Embryonic facial prominence (tissue), 1 donor: ENCODE measurements at regions not wholly inside any gene's neighbourhood (a gene's known extent, or its start where the extent isn't known, plus 50 kb on each side); places are given as distances from the start of the nearest gene placed in this dataset.
"Not testable (repeated sequence)": the region's sequence is repeated elsewhere in the genome, so short reads cannot be mapped to it uniquely, and the experiment has no call there.

Experiments used
- DNase-seq: peaks from one replicate; pipeline ENCODE4 v3.0.0-alpha.2; 2016; ENCODE audit errors: extremely low spot score

DNA sequence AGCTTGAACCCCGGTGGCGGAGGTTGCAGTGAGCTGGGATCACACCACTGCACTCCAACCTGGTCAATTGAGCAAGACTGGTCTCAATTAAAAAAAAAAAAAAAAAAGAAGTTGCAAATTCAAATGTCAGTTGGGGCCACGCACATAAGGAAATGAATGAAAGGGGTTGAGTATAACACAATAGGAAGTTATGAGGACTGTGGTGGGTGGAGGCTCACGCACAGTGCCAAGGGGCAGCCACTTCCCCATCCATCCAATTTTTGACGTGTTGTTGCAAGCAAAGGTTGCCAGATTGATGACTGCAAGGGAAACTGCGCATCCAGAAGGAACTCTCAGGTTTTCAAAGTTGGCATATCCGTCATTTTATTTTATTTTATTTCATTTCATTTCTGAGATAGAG, 532.2 kb downstream of the NTRK3 start:
- no peak for DNase-seq

DNA sequence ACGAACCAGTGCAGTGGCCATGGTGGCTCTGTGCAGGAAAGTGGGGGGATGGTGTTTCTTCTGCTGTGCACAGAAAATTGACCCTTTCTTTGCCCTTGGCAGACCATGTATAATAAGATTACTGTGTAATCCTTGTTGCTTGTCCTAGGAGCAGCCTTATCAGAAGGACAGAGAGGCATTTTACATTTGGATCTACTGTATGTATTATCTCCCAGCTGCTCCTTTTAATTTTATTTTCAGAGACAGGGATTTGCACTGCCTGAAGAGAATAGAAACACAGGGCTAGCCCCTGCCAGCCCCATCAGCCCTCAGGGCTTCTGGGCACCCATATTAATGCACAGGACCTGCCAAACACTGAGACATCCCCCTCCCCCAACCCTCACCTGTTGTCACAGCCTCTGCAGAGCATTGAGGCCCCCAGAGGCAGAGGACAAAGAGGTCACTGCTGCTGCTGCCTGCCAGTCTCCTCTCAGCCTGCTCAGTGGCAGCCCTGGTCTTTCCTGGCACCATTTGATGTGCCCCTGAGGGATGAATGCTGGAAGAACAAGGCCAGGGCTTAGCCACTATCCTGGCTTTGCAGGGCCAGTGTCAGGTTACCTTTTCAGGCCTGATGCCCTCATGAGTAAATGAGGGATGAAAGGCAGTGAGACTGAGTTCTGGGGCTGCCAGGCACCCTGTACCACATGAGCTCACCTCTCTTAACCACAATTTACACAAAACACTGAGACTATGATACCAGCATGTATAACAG, 533.4 kb downstream of the NTRK3 start:
- no peak for DNase-seq

DNA sequence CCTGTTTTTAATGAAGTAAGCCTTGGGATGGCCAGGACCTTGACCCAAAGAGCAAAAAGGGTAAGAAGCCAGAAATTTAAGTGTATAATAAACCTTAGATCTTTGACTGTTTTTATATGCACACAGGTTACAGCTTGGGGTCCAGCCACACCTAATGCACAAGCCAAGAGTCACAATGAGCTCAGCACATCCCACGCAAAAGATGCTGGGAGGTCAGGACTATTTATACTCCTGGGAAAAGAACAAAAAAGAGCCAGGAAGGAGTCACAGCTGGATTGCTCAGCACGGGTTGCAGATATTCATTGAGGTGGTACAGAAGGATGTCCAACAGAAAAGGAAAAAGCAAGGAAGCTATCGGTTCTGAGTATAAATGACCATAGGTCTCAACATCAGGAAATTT, 536.3 kb downstream of the NTRK3 start:
- DNase-seq, result no peak

DNA sequence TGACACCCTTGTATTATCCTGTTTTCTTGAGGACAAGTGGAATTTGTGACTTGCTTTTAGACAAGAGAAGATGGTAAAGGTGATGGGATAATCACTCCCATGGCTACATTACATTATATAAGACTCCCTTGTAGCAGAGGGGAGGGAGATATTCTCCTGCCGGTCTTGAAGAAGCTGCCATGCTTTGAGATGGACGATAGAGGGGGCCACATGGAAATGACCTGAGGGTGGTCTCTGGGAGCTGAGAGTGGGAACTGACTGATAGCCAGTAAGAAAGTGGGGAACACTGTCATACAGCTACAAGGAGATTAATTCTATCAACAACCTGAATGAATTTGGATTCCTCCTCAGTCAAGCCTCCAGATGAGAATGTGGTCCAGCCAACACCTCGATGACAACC, 540.1 kb downstream of the NTRK3 start:
- DNase-seq, result no peak

DNA sequence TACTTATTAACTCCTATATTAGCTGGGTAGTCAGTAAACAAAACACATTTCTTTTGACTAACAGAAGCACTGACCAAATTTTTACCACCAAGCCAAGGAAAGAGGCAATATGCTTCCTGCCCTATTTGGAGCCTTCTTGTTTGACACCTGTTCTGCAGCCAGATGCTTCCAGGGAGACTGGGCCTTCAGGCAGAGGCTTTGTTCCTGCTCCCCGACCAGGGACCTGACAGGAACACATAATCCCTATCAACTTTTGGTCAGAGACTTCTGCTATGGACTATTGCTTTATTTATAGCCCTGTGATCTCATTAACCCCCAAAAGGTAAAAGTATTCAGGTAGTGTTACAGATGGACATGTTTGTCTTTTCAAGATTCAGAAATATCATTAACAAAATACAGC, 541.3 kb downstream of the NTRK3 start:
- DNase-seq, result no peak

DNA sequence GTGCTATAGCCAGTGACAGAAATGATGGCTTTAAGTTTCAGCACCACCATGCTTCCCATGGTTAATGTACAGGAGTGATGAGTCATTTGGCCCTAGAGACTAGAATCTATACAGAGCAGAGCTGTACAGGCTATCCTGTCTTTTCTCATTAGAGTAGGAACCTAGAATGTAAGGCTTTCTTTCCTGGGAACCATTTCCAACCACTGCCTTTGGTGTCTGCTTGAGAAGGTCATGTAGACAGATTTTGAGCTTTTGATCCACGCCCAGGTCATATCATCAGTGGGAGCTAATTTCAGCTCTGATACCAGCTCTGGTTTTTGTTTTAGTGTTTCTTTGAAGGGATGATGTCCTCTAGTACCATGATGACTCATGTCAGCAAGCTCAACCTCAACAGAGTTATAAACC, 543.1 kb downstream of the NTRK3 start:
- no peak for DNase-seq

DNA sequence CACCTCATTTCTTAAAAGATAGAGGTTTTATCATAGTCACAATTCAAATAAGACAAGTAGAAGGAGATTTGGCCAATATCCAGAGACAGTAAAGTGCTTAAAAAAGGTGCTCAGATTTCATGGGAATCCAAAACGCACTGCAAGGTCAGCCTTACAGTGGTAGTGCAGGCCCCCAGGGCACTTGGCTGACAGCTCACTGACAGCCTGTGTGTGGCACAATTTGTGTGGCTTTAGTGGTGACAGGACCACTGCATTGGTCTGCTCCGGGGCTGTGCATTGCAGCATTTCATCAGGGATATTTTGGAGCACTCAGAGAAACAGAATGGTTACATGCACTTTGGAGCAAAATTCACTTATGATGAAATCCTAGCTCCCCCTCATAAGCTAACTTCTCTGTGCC, 544.3 kb downstream of the NTRK3 start:
- DNase-seq, result no peak

DNA sequence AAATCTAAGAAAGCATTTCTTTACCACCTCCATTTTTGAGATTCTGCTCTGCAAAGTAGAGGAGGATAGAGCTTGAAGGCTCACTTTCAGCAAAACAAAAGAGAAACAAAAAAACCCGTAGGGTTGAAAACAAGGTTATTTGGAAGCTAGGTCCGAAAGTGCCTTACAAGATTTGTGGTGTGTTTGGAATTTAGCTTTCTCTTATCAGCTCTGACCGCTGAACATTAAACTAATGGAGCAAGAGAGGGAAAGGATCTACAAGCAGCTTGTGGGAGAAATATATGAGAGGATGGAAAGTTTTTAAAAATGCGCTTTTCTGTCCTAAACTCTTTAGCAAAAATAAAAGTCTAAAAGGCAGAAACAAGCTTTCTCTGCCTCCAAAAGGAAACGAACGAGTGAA, 545.5 kb downstream of the NTRK3 start:
- no peak for DNase-seq

DNA sequence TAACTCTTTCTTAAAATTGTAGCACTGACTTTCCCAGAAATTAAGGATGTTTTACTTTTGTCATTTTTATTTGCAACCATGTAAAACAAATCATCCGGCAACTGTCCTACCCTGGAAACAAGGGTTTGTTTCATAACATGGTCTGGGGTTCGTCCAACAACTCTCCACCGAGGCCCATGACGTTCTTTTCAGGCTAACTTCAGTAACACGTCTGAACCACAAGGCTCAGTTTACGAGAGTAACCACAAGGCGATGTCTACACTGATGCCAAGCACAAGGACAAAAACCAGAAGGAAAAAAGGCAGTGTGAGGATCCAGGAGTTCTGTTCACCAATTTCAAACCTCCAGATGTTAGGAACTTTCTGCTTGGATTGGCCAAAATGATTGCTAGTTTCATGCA, 546.1 kb downstream of the NTRK3 start:
- DNase-seq, result no peak

DNA sequence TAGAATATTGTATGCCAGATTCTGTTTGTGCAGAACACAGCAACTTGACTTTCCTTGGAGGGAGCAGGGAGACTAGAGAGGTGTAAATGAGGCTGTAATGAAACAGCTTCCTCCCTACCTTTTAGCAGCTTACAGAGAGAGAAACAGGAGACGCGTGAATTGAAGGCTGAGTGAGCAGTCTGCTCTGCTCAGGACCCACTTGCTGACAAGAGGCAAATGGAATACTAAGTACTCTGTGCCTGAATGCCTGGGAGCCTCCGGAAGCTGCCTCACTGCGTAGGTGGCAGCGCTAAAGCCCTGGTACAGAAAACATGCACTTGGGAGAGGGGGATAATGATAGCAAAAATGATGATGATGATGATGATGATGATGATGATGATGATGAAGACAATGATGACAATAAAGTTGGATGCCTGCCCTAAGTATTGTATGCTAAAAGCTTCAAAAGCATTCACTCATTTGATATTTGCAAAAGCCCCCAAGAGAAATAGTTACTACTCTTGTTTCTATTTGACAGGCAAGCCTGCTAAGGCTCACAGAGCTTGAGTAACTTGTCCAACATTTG, 548.9 kb downstream of the NTRK3 start:
- DNase-seq, result no peak

DNA sequence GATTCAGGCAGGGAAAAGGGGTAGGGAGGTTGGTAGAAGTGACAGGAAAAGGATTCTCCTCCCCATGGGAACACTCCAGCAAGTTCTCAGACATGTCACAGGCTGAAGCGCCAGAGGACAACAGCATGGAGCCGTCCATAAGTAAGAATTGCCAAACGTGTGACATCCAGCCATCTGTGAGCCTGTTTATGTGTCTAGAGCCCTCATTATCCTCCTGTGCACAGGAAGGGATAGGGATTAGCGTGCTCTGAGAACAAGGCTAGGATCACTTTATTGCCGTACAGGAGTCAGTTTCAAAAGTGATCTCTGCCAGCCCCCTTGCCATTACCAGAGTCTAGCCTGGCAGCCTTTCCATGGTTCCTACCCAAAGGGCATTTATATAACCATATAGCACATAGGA, 549.5 kb downstream of the NTRK3 start:
- DNase-seq, result no peak

DNA sequence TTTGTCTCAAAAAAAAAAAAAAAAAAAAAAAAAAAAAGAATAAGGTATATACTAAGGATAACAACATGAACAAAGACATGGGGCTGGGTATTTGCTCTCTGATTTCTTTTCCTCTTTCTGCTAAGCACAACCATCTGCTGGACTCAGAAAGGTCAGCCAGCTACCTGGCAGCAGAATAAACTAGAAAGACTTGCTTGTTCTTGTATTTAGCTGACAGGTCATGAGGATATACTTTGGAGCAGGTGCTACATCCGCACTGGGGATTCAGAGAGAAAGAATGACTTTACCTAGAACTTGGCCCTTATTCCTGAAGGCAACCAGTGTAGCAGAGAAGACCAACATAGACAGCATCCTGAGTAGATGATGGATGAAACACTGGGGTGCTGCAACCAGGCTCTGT, 550.5 kb downstream of the NTRK3 start:
- no peak for DNase-seq

DNA sequence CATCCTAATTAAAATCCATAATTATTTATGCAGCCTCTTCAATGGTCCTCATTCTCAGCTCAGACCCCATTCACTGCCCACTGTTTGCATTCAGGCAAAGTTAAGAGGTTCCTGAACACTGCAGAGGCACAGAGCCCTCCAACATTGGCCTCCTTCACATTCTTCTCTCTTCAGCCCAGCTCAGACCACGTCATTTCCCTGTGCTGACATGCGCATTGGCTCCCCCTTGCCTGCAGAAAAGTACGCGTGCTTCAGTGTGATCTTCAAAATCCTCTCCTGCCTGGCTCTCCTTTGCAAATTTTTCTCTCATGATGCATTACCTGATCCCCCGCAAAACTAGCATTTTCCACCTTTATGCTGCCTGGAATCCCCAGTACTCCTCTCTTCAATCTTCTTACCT, 552.3 kb downstream of the NTRK3 start:
- DNase-seq, result no peak

DNA sequence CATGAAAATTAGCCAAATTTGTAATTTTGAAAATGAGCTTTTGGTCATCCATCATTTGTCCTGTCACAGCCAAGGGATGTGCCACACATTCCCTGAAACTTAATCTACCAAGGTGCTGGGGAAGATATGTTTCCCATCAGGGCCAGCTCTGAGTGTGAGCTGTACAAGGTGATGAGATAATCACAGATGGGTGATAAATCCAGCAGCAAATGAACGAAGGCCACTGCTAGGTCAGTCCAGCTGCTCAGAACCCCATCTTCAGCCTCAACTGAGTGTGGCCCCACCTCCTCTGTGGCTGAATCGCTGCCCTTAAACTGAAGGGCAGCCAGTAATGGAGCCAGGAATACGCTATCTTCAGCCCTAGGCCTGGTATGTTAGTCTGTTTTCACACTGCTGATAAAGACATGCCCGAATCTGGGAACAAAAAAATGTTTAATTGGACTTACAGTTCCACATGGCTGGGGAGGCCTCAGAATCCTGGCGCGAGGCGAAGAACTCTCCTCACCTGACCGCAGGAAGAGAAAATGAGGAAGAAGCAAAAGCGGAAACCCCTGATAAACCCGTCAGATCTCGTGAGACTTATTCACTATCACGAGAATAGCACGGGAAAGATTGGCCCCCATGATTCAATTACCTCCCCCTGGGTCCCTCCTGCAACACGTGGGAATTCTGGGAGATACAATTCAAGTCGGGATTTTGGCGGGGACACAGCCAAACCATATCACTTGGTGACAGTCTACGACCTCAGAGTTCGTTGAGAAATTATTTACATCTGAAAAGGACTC, 553.0 kb downstream of the NTRK3 start:
- no peak for DNase-seq

DNA sequence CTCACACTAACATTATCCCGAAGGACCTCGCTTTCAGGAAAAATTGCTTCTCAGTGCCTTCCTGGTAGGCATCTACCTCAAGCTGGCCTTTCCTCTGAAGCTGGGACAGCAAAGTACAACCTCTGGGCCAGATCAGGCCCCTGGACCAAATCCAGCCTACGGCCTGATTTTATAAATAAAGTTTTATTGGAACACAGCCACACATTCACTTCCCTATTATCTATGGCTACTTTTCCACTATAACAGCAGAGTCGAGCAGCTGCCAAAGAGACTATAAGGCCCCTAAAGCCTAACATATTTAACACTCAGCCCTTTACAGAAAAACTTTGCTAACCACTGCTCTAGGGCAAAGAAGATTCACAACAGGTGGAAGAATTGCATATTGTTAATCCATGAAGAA, 554.3 kb downstream of the NTRK3 start:
- DNase-seq, result no peak

DNA sequence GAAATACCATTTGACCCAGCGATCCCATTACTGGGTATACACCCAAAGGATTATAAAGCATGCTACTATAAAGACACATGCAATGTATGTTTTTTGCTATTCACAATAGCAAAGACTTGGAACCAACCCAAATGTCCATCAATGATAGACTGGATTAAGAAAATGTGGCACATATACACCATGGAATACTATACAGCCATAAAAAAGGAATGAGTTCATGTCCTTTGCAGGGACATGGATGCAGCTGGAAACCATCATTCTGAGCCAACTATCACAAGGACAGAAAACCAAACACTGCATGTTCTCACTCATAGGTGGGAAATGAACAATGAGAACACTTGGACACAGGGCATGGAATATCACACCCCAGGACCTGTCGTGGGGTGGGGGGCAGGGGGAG, 558.1 kb downstream of the NTRK3 start:
- DNase-seq, result not testable (repeated sequence)

DNA sequence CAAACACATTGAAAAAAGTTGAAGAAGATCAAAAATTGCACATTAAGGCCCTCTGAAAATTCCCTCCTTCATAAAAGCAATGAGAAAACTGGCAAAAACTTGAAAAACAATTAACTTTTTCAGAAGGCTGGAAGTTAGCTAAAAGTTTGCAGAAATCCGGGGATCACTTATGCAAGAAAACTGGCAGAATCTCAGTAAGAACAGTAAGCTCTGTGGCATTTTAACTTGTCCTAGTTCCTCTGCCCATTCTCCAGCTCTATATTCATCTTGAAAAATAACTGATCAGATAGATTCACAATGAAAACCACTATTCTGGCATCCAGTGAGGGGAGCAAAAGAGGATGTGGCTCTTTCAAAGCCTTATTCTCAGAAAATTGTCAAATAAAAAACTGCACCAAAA, 566.8 kb downstream of the NTRK3 start:
- no peak for DNase-seq

DNA sequence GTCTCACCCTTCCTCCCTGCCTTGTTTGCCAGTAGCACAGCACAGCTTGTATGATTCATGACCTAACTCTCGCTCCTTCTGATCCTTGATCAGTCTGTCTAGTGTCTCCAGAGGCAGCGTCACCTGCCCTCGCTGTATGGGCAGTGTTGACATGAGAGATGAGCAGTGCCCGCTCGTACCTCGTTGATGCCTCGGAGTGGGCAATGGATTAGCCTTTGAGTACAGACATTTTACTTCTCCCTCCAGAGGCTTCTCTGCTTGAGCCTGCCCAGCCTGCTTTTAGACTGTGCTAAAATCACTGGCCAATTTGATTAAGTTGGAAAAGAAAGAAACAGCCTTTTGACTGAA, 569.0 kb downstream of the NTRK3 start:
- no peak for DNase-seq

DNA sequence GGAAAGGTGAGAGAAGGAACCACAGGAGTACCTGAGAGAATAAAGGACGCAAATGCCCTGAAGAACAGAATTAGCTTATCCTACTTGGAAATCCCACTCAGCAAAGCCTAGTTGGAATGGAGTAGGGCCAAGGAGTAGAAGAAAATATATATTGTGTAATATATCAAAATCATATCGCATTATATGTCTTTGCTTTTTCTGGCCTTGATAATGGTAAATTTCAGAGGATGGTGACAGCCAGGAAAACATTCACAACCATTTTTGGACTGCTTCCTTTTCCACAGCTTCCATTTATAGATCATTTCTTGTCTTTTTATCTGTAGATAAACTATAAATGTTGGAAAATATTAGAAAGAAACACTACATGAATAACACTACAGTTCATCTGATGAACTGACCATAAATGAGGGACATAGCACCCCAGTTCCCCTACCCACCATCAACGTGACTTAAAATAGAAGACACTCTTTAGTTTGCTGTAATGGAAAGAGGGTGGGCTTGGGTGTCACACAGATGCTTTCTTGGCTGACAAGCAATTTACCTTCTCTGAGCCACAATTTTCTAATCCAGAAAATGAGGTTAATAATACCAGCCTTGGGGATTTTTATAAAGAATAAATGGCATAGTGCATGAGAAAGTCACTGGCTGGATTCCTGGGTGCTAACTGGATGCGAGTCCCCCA, 569.6 kb downstream of the NTRK3 start:
- no peak for DNase-seq

DNA sequence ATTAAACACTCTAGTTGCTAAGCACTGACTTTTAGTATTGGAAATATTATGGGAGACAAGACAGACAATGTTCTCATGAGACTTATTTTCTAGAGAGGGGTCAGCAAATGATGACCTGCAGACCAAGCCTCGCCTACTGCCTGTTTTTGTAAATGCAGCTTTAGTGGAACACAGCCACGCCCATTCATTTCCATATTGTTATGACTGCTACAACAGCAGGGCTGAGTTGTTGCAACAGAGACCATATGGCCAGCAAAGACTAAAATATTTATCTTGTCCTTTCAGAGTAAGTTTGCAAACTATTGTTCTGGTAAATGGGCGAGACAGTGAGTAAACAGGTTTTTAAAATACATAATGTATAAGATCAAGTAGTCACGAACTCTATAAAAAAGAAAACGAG, 570.2 kb downstream of the NTRK3 start:
- no peak for DNase-seq

DNA sequence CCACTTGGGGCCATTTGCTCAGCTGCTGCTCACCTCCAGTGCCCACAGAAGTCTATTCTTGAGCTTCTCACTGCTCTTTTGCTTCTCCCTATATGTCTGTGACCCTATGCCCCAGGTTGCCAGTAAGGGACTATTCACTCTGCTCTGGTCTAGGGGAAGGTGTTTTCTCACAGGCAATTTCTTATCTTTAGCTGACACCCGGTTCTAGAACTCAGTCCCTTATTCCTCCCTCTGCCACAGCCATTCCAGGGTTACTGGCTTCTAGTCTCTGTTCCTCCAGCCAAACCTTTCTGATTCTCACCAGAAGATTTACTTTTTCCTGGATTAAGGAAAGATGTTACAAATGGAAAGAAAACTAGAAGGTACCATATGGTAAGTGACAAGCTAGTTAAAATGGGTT, 574.0 kb downstream of the NTRK3 start:
- DNase-seq, result no peak

DNA sequence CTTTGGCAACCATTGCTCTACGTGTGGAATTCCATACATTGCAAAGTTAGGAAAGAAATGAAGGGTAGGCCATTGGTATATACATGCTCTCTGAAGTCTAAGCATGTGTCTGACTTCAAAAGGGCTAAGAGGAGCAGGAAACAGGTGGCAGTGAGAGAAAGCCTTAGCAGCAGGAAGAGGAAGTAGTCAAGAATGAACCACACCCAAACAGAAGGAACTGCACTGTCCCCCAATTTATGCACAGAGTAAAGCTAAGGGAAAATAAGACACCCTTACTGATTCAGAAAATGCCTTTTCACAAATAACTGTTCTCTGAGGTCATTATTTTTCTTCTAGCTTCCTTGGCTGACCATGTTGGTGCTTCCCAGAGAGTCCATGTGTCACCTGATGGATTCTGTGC, 575.4 kb downstream of the NTRK3 start:
- no peak for DNase-seq

DNA sequence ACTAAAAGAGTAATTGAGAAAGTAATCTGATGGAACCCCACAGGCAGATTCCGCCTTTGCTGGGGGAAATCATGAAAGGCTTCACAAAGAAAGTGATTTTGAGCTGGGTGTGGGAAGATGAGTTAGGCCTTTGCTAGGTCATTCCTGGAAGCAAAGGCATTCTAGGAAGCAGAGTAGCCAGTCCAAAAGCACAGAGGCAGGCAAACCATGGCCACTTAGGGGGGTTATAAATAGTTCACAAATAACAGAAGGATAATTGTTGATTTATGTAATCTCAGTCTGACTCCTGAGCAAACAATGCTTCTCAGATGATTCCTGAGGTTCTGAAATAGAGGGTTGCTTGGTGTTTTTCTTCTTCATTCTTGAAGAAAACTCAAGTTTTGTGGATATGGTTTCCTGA, 576.3 kb downstream of the NTRK3 start:
- DNase-seq, result no peak
